B cell (primary cell): ENCODE measurements at regions not wholly inside any gene's neighbourhood (a gene's known extent, or its start where the extent isn't known, plus 50 kb on each side); places are given as distances from the start of the nearest gene placed in this dataset.

Experiments
- ATAC-seq: fragments of 200-7000 bp; cut with Tn5 transposase; one replicate; pipeline ENCODE4 v1.10.0; 2021; ENCODE audit warnings: low read depth, mild to moderate bottlenecking, moderate number of reproducible peaks, moderate library complexity
- CTCF ChIA-PET: fragments of 350-600 bp; sonication (Branson Sonifier 250); formaldehyde crosslinking; loops from one replicate; lab custom pipeline; 2021; ENCODE audit warnings: antibody characterized with exemption, inconsistent platforms; lab: Charles Lee
- POLR2A ChIA-PET: fragments of 350-600 bp; sonication (Branson Sonifier 250); formaldehyde crosslinking; loops from one replicate; lab custom pipeline; 2021; ENCODE audit warnings: antibody characterized with exemption; lab: Charles Lee
- DNase-seq: peaks from one replicate; pipeline ENCODE4 v3.0.0; 2013
- H2AFZ ChIP-seq: 2 replicates; pipeline ENCODE4 v1.6.1; 2012; ENCODE audit warnings: mild to moderate bottlenecking, low read depth, low read length; ENCODE audit not compliant: insufficient read depth, poor library complexity, severe bottlenecking
- H3K27ac ChIP-seq, 2 donors: 1 replicate in 1 of 2; 2 replicates in 1 of 2; pipeline ENCODE4 v1.5.1; 2012 to 2013; ENCODE audit warnings: low read length in 2 of 2, mild to moderate bottlenecking in 2 of 2, moderate library complexity in 1 of 2
- H3K27me3 ChIP-seq, 4 experiments: fragments of 200-600 bp in 1 of 4; sonication (generic) in 1 of 4; replicated peaks in 1 of 4; 1 replicate in 2 of 4; 2 replicates in 2 of 4; pipeline versions ENCODE4 v1.6.1 to v1.7.0; 2013 to 2016; ENCODE audit warnings: low read length in 3 of 4, mild to moderate bottlenecking in 2 of 4, mixed read lengths in 1 of 4, moderate library complexity in 1 of 4; ENCODE audit not compliant: insufficient read depth in 4 of 4, control insufficient read depth in 3 of 4; ENCODE audit errors: control extremely low read depth in 1 of 4
- H3K36me3 ChIP-seq, 2 experiments: replicated peaks in 1 of 2; 1 replicate in 1 of 2; 2 replicates in 1 of 2; pipeline versions ENCODE4 v1.6.1 to v1.7.1; 2013; ENCODE audit warnings: low read length in 1 of 2; ENCODE audit not compliant: insufficient read depth in 2 of 2, control insufficient read depth in 1 of 2; ENCODE audit errors: control extremely low read depth in 1 of 2, extremely low read depth in 1 of 2
- H3K4me1 ChIP-seq, 2 donors: fragments of 200-600 bp in 1 of 2; sonication (generic) in 1 of 2; 1 replicate in 1 of 2; 2 replicates in 1 of 2; pipeline versions ENCODE4 v1.5.1 to v1.6.1; 2013 to 2017; ENCODE audit warnings: low read length in 2 of 2; ENCODE audit not compliant: control insufficient read depth in 2 of 2, insufficient read depth in 2 of 2
- H3K4me2 ChIP-seq: replicated peaks from 2 replicates; pipeline ENCODE3; 2012; ENCODE audit warnings: mild to moderate bottlenecking, low read depth, low read length; ENCODE audit not compliant: poor library complexity, severe bottlenecking
- H3K4me3 ChIP-seq, 5 experiments: fragments of 200-600 bp in 1 of 5; sonication (generic) in 1 of 5; 1 replicate in 3 of 5; 2 replicates in 2 of 5; pipeline versions ENCODE4 v1.5.1 to v1.7.0; 2011 to 2016; ENCODE audit warnings: low read length in 4 of 5, mild to moderate bottlenecking in 4 of 5, low read depth in 2 of 5, control low read depth in 1 of 5, moderate library complexity in 1 of 5; ENCODE audit not compliant: insufficient read depth in 1 of 5; ENCODE audit errors: control extremely low read depth in 1 of 5, extremely low read depth in 1 of 5
- H3K79me2 ChIP-seq: fragments of 200-600 bp; sonication (generic); one replicate; pipeline ENCODE4 v1.6.0; 2016; ENCODE audit warnings: low read length; ENCODE audit not compliant: control insufficient read depth, insufficient read depth
- H3K9ac ChIP-seq: fragments of 200-600 bp; sonication (generic); 2 replicates; pipeline ENCODE4 v1.6.1; 2017; ENCODE audit warnings: mild to moderate bottlenecking, low read length, moderate library complexity
- H3K9me3 ChIP-seq, 3 donors: one replicate each; pipeline versions ENCODE4 v1.6.1 to v1.7.1; 2013; ENCODE audit warnings: low read length in 2 of 3; ENCODE audit not compliant: control insufficient read depth in 2 of 3, insufficient read depth in 1 of 3; ENCODE audit errors: control extremely low read depth in 1 of 3
- H4K20me1 ChIP-seq: 2 replicates; pipeline ENCODE4 v1.6.0; 2012; ENCODE audit warnings: mild to moderate bottlenecking, low read length; ENCODE audit not compliant: insufficient read depth, control insufficient read depth, poor library complexity, severe bottlenecking
- H3K27ac Mint-ChIP-seq: one replicate; pipeline ENCODE4 v1.8.0; 2021; ENCODE audit warnings: mixed read lengths
- H3K27me3 Mint-ChIP-seq: one replicate; pipeline ENCODE4 v1.8.0; 2021; ENCODE audit warnings: mixed read lengths
- H3K4me1 Mint-ChIP-seq: one replicate; pipeline ENCODE4 v1.8.0; 2021; ENCODE audit warnings: mixed read lengths
- H3K4me3 Mint-ChIP-seq: one replicate; pipeline ENCODE4 v1.8.0; 2021; ENCODE audit warnings: mixed read lengths
- H3K9me3 Mint-ChIP-seq: one replicate; pipeline ENCODE4 v1.8.0; 2022; ENCODE audit warnings: mixed read lengths; ENCODE audit not compliant: insufficient read depth
- EZH2 ChIP-seq: IDR thresholded peaks from 2 replicates; pipeline ENCODE4 v1.6.1; 2012; ENCODE audit warnings: borderline replicate concordance, low read depth, mild to moderate bottlenecking, moderate library complexity, low read length; ENCODE audit not compliant: insufficient read depth, poor library complexity, severe bottlenecking
- WGBS: methylation state at CpG from one replicate; pipeline ENCODE4 v1.1.5; 2013; ENCODE audit warnings: missing lambda C conversion rate; ENCODE audit not compliant: insufficient coverage; 5-methylcytosine and 5-hydroxymethylcytosine counted together
- intact Hi-C: fragments of 100-400 bp; cut with micrococcal nuclease; formaldehyde crosslinking; loops from one replicate; pipeline ENCODE4 v1.10.0; 2022
- TF ChIP-seq, protein P1 (sequence below): fragments of 200-600 bp; IDR thresholded peaks from one replicate; pipeline ENCODE4 v1.8.0; 2022; ENCODE audit warnings: antibody characterized with exemption, mild to moderate bottlenecking

DNA sequence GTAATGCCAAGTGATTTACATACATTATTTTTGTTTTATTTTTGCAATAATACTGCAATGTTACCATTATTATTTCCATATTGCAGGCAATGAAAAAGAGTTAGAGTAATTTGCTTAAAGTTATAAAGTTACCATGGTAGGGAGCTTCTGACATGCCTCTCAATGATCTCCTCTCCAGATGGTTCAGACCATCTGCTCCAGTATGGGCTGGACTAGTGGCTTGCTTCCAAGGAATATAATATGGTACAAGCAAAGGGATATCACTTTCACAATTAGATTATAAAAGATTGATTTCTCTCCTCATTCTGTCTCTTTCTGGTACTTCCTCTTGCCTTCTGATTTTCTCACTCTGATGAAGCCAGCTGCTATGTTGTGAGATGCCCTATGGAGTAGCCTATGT, 245.4 kb downstream of the INSIG2 start:
- Mint-ChIP-seq H3K4me1 (no peaks in the 10 kb centered on the region), H3K27me3 (peaks cover 8% of the 10 kb centered on the region), H3K9me3 (peaks cover 4% of the 10 kb centered on the region), H3K27ac (no peak overlapping the region), H3K4me3 (no peak overlapping the region)
- CTCF ChIA-PET = no interaction called here
- ATAC-seq (no peak), DNase-seq (no peak)
- POLR2A ChIA-PET = no interaction called here
- Histone ChIP-seq H3K36me3 (no peaks in the 10 kb centered on the region), H3K79me2 (no peaks in the 10 kb centered on the region), H3K4me3 (no peak overlapping the region), H4K20me1 (no peaks in the 10 kb centered on the region), H3K9me3 (no peaks in the 10 kb centered on the region), H2AFZ (no peak overlapping the region), H3K27ac (no peak overlapping the region), H3K4me1 (no peaks in the 10 kb centered on the region), H3K27me3 (peaks cover 0 to 3% (median 0%) of the 10 kb centered on the region in 4 experiments), H3K9ac (no peak overlapping the region), H3K4me2 (no peak overlapping the region)
- no peak for TF ChIP-seq EZH2
- intact Hi-C loops = no loop called here

DNA sequence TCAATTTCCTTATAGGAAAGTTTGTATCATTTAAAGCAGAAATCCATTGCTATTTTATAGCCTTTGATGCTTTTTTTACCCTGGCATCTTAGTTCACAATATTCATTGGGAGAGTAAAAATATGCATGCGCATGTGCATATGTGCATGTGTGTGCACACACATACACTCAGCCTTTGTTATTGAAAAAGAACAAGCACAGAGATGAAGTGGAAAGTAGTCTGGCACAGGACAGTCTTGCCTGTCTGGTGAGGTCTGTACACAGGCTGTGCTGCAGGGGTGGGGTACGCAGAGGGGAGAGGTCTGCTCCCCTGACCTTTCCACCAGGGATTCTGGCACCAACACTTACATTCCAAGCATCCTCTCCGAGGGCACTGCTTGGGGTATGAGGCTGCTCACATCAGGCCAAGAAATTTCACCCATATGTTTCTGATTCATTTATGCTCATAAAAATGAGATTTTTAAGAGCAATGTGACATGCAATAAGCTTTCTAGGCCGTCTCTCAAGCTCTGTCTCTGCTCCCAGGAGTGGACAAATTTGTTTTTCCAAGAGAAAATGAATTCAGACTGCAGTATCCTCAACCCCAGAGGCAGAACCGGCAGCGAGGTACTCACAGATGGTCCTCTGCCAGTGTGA, 237.2 kb downstream of the INSIG2 start:
- ATAC-seq (no peak), DNase-seq (no peak)
- no peak overlapping the region for H3K4me3 Mint-ChIP-seq
- Histone ChIP-seq H3K4me1 (no peaks in the 10 kb centered on the region), H3K27ac (no peak overlapping the region), H3K27me3 (peaks cover 0 to 3% (median 0%) of the 10 kb centered on the region in 4 experiments), H4K20me1 (no peaks in the 10 kb centered on the region), H2AFZ (no peak overlapping the region), H3K4me2 (no peak overlapping the region), H3K36me3 (no peaks in the 10 kb centered on the region), H3K79me2 (no peaks in the 10 kb centered on the region), H3K4me3 (no peak overlapping the region), H3K9ac (no peak overlapping the region), H3K9me3 (no peaks in the 10 kb centered on the region)
- intact Hi-C loops = no loop called here
- ChIA-PET POLR2A (no interaction called here), CTCF (no interaction called here)
- no peak for TF ChIP-seq EZH2
- TF ChIP-seq, protein P1, sequence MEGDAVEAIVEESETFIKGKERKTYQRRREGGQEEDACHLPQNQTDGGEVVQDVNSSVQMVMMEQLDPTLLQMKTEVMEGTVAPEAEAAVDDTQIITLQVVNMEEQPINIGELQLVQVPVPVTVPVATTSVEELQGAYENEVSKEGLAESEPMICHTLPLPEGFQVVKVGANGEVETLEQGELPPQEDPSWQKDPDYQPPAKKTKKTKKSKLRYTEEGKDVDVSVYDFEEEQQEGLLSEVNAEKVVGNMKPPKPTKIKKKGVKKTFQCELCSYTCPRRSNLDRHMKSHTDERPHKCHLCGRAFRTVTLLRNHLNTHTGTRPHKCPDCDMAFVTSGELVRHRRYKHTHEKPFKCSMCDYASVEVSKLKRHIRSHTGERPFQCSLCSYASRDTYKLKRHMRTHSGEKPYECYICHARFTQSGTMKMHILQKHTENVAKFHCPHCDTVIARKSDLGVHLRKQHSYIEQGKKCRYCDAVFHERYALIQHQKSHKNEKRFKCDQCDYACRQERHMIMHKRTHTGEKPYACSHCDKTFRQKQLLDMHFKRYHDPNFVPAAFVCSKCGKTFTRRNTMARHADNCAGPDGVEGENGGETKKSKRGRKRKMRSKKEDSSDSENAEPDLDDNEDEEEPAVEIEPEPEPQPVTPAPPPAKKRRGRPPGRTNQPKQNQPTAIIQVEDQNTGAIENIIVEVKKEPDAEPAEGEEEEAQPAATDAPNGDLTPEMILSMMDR = no peak
- no peak overlapping the region for H3K27ac Mint-ChIP-seq
- H3K4me1 Mint-ChIP-seq = no peaks in the 10 kb centered on the region
- 60% methylated on average over 1 of the region's 6 CpGs for WGBS
- peaks cover 10% of the 10 kb centered on the region for H3K27me3 Mint-ChIP-seq
- no peaks in the 10 kb centered on the region for H3K9me3 Mint-ChIP-seq
